Spleen (tissue), 11 donors: ENCODE measurements at regions not wholly inside any gene's neighbourhood (a gene's known extent, or its start where the extent isn't known, plus 50 kb on each side); places are given as distances from the start of the nearest gene placed in this dataset.

ENCODE experiments used
- DNase-seq: peaks from one replicate; pipeline ENCODE4 v3.0.0-alpha.2; 2020
- H3K27ac ChIP-seq, 8 donors: fragments of 200-600 bp; sonication (generic) in 7 of 8; 1 replicate in 4 of 8; 2 replicates in 4 of 8; pipeline versions ENCODE4 v1.5.0 to v1.8.0; 2016 to 2021; ENCODE audit warnings: inconsistent platforms in 4 of 8, mild to moderate bottlenecking in 4 of 8, moderate library complexity in 1 of 8
- H3K27me3 ChIP-seq, 7 donors: fragments of 200-600 bp; sonication (generic) in 6 of 7; replicated peaks in 1 of 7; 1 replicate in 4 of 7; 2 replicates in 3 of 7; pipeline versions ENCODE4 v1.5.0 to v1.8.0; 2016 to 2021; ENCODE audit warnings: inconsistent platforms in 3 of 7, mild to moderate bottlenecking in 1 of 7
- H3K36me3 ChIP-seq, 6 donors: fragments of 200-600 bp; sonication (generic) in 5 of 6; 1 replicate in 4 of 6; 2 replicates in 2 of 6; pipeline versions ENCODE4 v1.5.0 to v1.8.0; 2016 to 2021; ENCODE audit warnings: inconsistent platforms in 2 of 6
- H3K4me1 ChIP-seq, 6 donors: fragments of 200-600 bp; sonication (generic) in 5 of 6; 1 replicate in 3 of 6; 2 replicates in 3 of 6; pipeline versions ENCODE4 v1.5.0 to v1.8.0; 2016 to 2021; ENCODE audit warnings: inconsistent platforms in 3 of 6
- H3K4me3 ChIP-seq, 8 donors: fragments of 200-600 bp; sonication (generic) in 7 of 8; 1 replicate in 4 of 8; 2 replicates in 4 of 8; pipeline versions ENCODE4 v1.5.0 to v1.8.0; 2016 to 2021; ENCODE audit warnings: inconsistent platforms in 4 of 8, mild to moderate bottlenecking in 4 of 8, moderate library complexity in 2 of 8
- H3K9me3 ChIP-seq, 8 donors: fragments of 200-600 bp; sonication (generic) in 7 of 8; 1 replicate in 4 of 8; 2 replicates in 4 of 8; pipeline versions ENCODE4 v1.5.0 to v1.8.0; 2016 to 2021; ENCODE audit warnings: inconsistent platforms in 4 of 8
- CTCF ChIP-seq, 11 experiments: fragments of 200-600 bp in 7 of 11; fragments of 450-650 bp in 4 of 11; sonication (generic) in 4 of 11; IDR thresholded peaks in 8 of 11; conservative IDR thresholded peaks in 3 of 11; 1 replicate in 7 of 11; 2 replicates in 4 of 11; pipeline versions ENCODE4 v1.4.0 to v1.8.0; 2016 to 2021; ENCODE audit warnings: antibody characterized with exemption in 11 of 11, inconsistent platforms in 4 of 11, mild to moderate bottlenecking in 1 of 11
- POLR2A ChIP-seq, 3 donors: fragments of 450-650 bp; IDR thresholded peaks; one replicate each; pipeline ENCODE4 v1.5.1; 2017; ENCODE audit warnings: antibody characterized with exemption in 3 of 3, mild to moderate bottlenecking in 1 of 3
- POLR2AphosphoS5 ChIP-seq, 3 donors: sonication (generic); formaldehyde crosslinking; IDR thresholded peaks; one replicate each; pipeline ENCODE4 v1.5.1; 2017; ENCODE audit warnings: antibody characterized with exemption in 3 of 3
- WGBS, 5 donors: extraction: QIAGEN DNeasy Blood & Tissue Kit in 3 of 5; methylation state at CpG; one replicate each; pipeline versions ENCODE4 v1.1.5 to v1.1.7; 2013 to 2018; 5-methylcytosine and 5-hydroxymethylcytosine counted together
- intact Hi-C: fragments of 100-400 bp; cut with DNase I; formaldehyde crosslinking; loops from one replicate; pipeline ENCODE4 v1.15.0; 2023; ENCODE audit warnings: low total_unique reads
- donor health status: healthy with polysubstance abuse.
- donor health status: DM: no; HTN: no; CAD: no; lungs with moderate emphysema.
- donor health status: DM: no; HTN: no; CAD: no.
- donor health status: Bipolar disorder and iron deficiency.
- donor health status: healthy.
- donor health status: DM: no; HTN: no; CAD: no.
- donor health status: DM: yes; HTN: yes; CAD: no.

GRCh38 chr13:90008707-90009149 is 1338.8 kb upstream of the MIR17HG start:
- no peaks in the 10 kb centered on the region for H3K27me3 ChIP-seq
- H3K9me3 ChIP-seq, result peaks cover 0 to 8% (median 2%) of the 10 kb centered on the region in 8 donors
- H3K4me3 ChIP-seq, result no peak overlapping the region
- no peaks in the 10 kb centered on the region for H3K4me1 ChIP-seq
- H3K36me3 ChIP-seq, result no peaks in the 10 kb centered on the region
- no peak overlapping the region for H3K27ac ChIP-seq
- TF ChIP-seq POLR2AphosphoS5 (IDR thresholded peaks at IDR 0.05) (no peak), POLR2A (IDR thresholded peaks at IDR 0.05) (no peak), CTCF (IDR thresholded peaks at IDR 0.05 in 8 of 11, conservative IDR thresholded peaks at IDR 0.05 in 3 of 11) (no peak)
- DNase-seq, result no peak
- intact Hi-C loops, result no loop called here
- WGBS, 5 donors, result 70 to 80% (median 74%) methylated on average over 7 of the region's 7 CpGs

- 67 to 81% (median 70%) methylated on average over 1 of the region's 1 CpG for WGBS, 5 donors
- no peak for DNase-seq
- TF ChIP-seq POLR2A (IDR thresholded peaks at IDR 0.05), result no peak
- no peak for TF ChIP-seq CTCF (IDR thresholded peaks at IDR 0.05 in 8 of 11, conservative IDR thresholded peaks at IDR 0.05 in 3 of 11)
- no peak for TF ChIP-seq POLR2AphosphoS5 (IDR thresholded peaks at IDR 0.05)
- intact Hi-C loops, result no loop called here
- no peaks in the 10 kb centered on the region for H3K27me3 ChIP-seq
- peaks cover 0 to 31% (median 4%) of the 10 kb centered on the region in 8 donors for H3K9me3 ChIP-seq
- H3K4me1 ChIP-seq, result no peaks in the 10 kb centered on the region
- no peaks in the 10 kb centered on the region for H3K36me3 ChIP-seq
- H3K4me3 ChIP-seq, result no peak overlapping the region
- H3K27ac ChIP-seq, result no peak overlapping the region
Measured at GRCh38 chr13:90014038-90014437, 1333.4 kb upstream of the MIR17HG start.

GRCh38 chr13:90015565-90016507 is 1331.7 kb upstream of the MIR17HG start:
- Histone ChIP-seq H3K36me3 (no peaks in the 10 kb centered on the region), H3K4me1 (no peaks in the 10 kb centered on the region), H3K9me3 (peaks cover 0 to 31% (median 4%) of the 10 kb centered on the region in 8 donors), H3K27me3 (no peaks in the 10 kb centered on the region), H3K4me3 (no peak overlapping the region), H3K27ac (no peak overlapping the region)
- intact Hi-C loops, result no loop called here
- WGBS, 5 donors, result 52 to 77% (median 63%) methylated on average over 3 of the region's 3 CpGs
- TF ChIP-seq CTCF (IDR thresholded peaks at IDR 0.05 in 8 of 11, conservative IDR thresholded peaks at IDR 0.05 in 3 of 11), result no peak
- TF ChIP-seq POLR2A (IDR thresholded peaks at IDR 0.05), result no peak
- no peak for TF ChIP-seq POLR2AphosphoS5 (IDR thresholded peaks at IDR 0.05)
- DNase-seq, result no peak

GRCh38 chr13:90016688-90017087 is 1330.8 kb upstream of the MIR17HG start:
- Histone ChIP-seq H3K9me3 (peaks cover 0 to 31% (median 4%) of the 10 kb centered on the region in 8 donors), H3K27me3 (no peaks in the 10 kb centered on the region), H3K36me3 (no peaks in the 10 kb centered on the region), H3K4me3 (no peak overlapping the region), H3K27ac (no peak overlapping the region), H3K4me1 (no peaks in the 10 kb centered on the region)
- no peak for DNase-seq
- intact Hi-C loops, result no loop called here
- WGBS, 5 donors, result 67 to 93% (median 88%) methylated on average over 1 of the region's 1 CpG
- no peak for TF ChIP-seq POLR2A (IDR thresholded peaks at IDR 0.05)
- no peak for TF ChIP-seq POLR2AphosphoS5 (IDR thresholded peaks at IDR 0.05)
- no peak for TF ChIP-seq CTCF (IDR thresholded peaks at IDR 0.05 in 8 of 11, conservative IDR thresholded peaks at IDR 0.05 in 3 of 11)
